ENCODE measurements at regions not wholly inside any gene's neighbourhood (a gene's known extent, or its start where the extent isn't known, plus 50 kb on each side); places are given as distances from the start of the nearest gene placed in this dataset.

DNA sequence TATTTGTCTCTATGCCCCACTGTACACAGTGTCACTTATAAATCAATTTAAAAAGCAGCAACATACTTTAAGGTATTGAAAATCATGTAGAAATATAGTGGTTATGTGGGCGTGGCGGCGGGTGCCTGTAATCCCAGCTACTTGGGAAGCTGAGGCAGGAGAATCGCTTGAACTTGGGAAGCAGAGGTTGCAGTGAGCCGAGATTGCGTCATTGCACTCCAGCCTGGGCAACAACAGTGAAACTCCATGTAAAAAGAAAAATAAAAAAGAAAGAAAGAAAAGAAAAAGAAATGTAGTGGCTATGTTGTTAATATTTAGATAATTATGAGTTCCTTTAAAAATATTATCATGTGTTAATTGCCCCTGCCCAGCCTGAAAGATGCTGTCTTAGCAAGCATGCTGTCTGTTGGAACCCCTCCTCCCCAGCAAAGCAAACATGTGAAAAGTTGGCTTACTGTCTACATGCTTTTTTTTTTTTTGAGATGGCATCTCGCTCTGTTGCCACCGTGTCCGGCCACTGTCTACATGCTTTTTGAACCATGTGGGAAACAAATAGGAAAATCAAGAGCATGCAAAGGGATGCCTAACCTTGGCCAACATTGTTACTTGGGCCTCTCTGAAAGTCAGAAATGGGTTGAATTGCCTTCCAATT lies 151.4 kb upstream of the TSHZ2 start:
- TF ChIP-seq, protein P1, sequence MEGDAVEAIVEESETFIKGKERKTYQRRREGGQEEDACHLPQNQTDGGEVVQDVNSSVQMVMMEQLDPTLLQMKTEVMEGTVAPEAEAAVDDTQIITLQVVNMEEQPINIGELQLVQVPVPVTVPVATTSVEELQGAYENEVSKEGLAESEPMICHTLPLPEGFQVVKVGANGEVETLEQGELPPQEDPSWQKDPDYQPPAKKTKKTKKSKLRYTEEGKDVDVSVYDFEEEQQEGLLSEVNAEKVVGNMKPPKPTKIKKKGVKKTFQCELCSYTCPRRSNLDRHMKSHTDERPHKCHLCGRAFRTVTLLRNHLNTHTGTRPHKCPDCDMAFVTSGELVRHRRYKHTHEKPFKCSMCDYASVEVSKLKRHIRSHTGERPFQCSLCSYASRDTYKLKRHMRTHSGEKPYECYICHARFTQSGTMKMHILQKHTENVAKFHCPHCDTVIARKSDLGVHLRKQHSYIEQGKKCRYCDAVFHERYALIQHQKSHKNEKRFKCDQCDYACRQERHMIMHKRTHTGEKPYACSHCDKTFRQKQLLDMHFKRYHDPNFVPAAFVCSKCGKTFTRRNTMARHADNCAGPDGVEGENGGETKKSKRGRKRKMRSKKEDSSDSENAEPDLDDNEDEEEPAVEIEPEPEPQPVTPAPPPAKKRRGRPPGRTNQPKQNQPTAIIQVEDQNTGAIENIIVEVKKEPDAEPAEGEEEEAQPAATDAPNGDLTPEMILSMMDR (IDR thresholded peaks at IDR 0.05), result no peak
- H3K4me1 Mint-ChIP-seq, result no peaks in the 10 kb centered on the region
- WGBS (ENCODE audit: insufficient coverage), result 92% methylated on average over 7 of the region's 9 CpGs

DNA sequence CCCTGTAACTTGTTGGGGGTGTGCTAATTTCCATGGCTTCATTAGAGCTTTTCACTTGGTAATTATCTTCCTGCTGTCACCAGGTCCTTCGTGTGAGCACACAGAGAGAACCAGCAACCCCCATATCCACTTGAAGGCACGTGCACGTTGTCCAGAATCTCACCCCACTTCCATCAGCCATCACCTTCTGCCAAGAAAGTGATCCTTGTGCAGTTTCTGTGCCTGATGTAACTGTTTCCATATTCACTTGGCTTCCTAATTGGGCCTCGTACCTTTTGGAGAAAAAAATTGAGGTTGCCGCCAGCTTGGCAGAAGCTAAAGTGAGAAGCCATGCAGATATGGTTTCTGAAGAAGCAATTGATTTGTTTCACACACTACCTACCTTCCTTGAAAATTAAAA lies 153.7 kb upstream of the TSHZ2 start:
- Histone ChIP-seq H4K20me1 (ENCODE audit: insufficient read depth, low read length) (no peaks in the 10 kb centered on the region), H3K9ac (ENCODE audit: insufficient read depth, low read length, poor library complexity, severe bottlenecking) (no peak overlapping the region), H3K79me2 (ENCODE audit: insufficient read depth, low read length) (no peaks in the 10 kb centered on the region), H3K27me3 (ENCODE audit: control insufficient read depth in 2 of 2, insufficient read depth in 2 of 2, low read length in 2 of 2) (no peaks in the 10 kb centered on the region), H3K4me2 (replicated peaks; ENCODE audit: extremely low read depth, low read length, poor library complexity, severe bottlenecking) (no peak overlapping the region), H3K27ac (ENCODE audit: low read depth in 1 of 2, low read length in 2 of 2) (no peak overlapping the region), H3K4me3 (replicated peaks in 1 of 3; ENCODE audit: low read depth in 2 of 3, low read length in 3 of 3) (no peak overlapping the region), H3K36me3 (replicated peaks in 1 of 2; ENCODE audit: control insufficient read depth in 1 of 2, insufficient read depth in 2 of 2, low read length in 2 of 2) (no peaks in the 10 kb centered on the region), H3K9me3 (replicated peaks in 1 of 2; ENCODE audit: control insufficient read depth in 1 of 2, insufficient read depth in 1 of 2, low read length in 2 of 2) (no peaks in the 10 kb centered on the region), H2AFZ (ENCODE audit: insufficient read depth, low read depth, low read length, poor library complexity, severe bottlenecking) (no peak overlapping the region), H3K4me1 (ENCODE audit: control insufficient read depth in 1 of 2, insufficient read depth in 2 of 2, low read length in 2 of 2) (no peaks in the 10 kb centered on the region)
- intact Hi-C loops (cut with micrococcal nuclease), result no loop called here
- no peaks in the 10 kb centered on the region for H3K36me3 Mint-ChIP-seq
- peaks cover 0 to 2% (median 2%) of the 10 kb centered on the region in 3 donors for H3K27me3 Mint-ChIP-seq (ENCODE audit: low read depth in 3 of 3)
- 89% methylated on average over 4 of the region's 5 CpGs for WGBS (ENCODE audit: insufficient coverage)
- DNase-seq, result no peak
- H3K9me3 Mint-ChIP-seq, result peaks cover 0 to 5% (median 0%) of the 10 kb centered on the region in 7 donors
- TF ChIP-seq, protein P1 (IDR thresholded peaks at IDR 0.05), result no peak
- H3K4me3 Mint-ChIP-seq, result no peak overlapping the region
- no peaks in the 10 kb centered on the region for H3K4me1 Mint-ChIP-seq
- H3K27ac Mint-ChIP-seq, result no peak overlapping the region

More for the DNA sequence above, 151.4 kb upstream of the TSHZ2 start:
- H3K4me1 ChIP-seq (ENCODE audit: control insufficient read depth in 1 of 2, insufficient read depth in 2 of 2, low read length in 2 of 2), result no peaks in the 10 kb centered on the region
- Mint-ChIP-seq H3K36me3 (no peaks in the 10 kb centered on the region), H3K27me3 (ENCODE audit: low read depth in 3 of 3) (peaks cover 0 to 2% (median 0%) of the 10 kb centered on the region in 3 donors), H3K9me3 (peaks cover 0 to 7% (median 0%) of the 10 kb centered on the region in 7 donors), H3K27ac (no peak overlapping the region), H3K4me3 (no peak overlapping the region)
- H2AFZ ChIP-seq (ENCODE audit: insufficient read depth, low read depth, low read length, poor library complexity, severe bottlenecking), result no peak overlapping the region
- no peak overlapping the region for H3K9ac ChIP-seq (ENCODE audit: insufficient read depth, low read length, poor library complexity, severe bottlenecking)
- DNase-seq, result no peak
- intact Hi-C loops (cut with micrococcal nuclease), result no loop called here
- H3K27ac ChIP-seq (ENCODE audit: low read depth in 1 of 2, low read length in 2 of 2), result no peak overlapping the region
- no peak overlapping the region for H3K4me2 ChIP-seq (replicated peaks; ENCODE audit: extremely low read depth, low read length, poor library complexity, severe bottlenecking)
- H3K9me3 ChIP-seq (replicated peaks in 1 of 2; ENCODE audit: control insufficient read depth in 1 of 2, insufficient read depth in 1 of 2, low read length in 2 of 2), result no peaks in the 10 kb centered on the region
- H4K20me1 ChIP-seq (ENCODE audit: insufficient read depth, low read length), result no peaks in the 10 kb centered on the region
- H3K4me3 ChIP-seq (replicated peaks in 1 of 3; ENCODE audit: low read depth in 2 of 3, low read length in 3 of 3), result no peak overlapping the region
- H3K79me2 ChIP-seq (ENCODE audit: insufficient read depth, low read length), result no peaks in the 10 kb centered on the region
- H3K27me3 ChIP-seq (ENCODE audit: control insufficient read depth in 2 of 2, insufficient read depth in 2 of 2, low read length in 2 of 2), result no peaks in the 10 kb centered on the region
- H3K36me3 ChIP-seq (replicated peaks in 1 of 2; ENCODE audit: control insufficient read depth in 1 of 2, insufficient read depth in 2 of 2, low read length in 2 of 2), result no peaks in the 10 kb centered on the region

Data from CD14-positive monocyte (primary cell).